Endothelial cell of umbilical vein (primary cell): ENCODE measurements at regions not wholly inside any gene's neighbourhood (a gene's known extent, or its start where the extent isn't known, plus 50 kb on each side); places are given as distances from the start of the nearest gene placed in this dataset.

Experiments used
- CTCF ChIP-seq, 2 donors: IDR thresholded peaks; 1 replicate in 1 of 2; 2 replicates in 1 of 2; pipeline ENCODE4 v1.5.1; 2011; ENCODE audit warnings: low read length in 2 of 2, mild to moderate bottlenecking in 2 of 2, moderate library complexity in 2 of 2, control low read depth in 1 of 2, inconsistent platforms in 1 of 2, low read depth in 1 of 2; ENCODE audit not compliant: insufficient read depth in 1 of 2; ENCODE audit errors: extremely low read depth in 1 of 2
- POLR2A ChIP-seq: IDR thresholded peaks from 2 replicates; pipeline ENCODE4 v1.6.1; 2012; ENCODE audit warnings: low read depth, mild to moderate bottlenecking, control low read depth, low read length

- TF ChIP-seq POLR2A (no peak), CTCF (IDR thresholded peaks at IDR 0.05; ENCODE audit: extremely low read depth in 1 of 2, insufficient read depth in 1 of 2, low read depth in 1 of 2, low read length in 2 of 2) (no peak)
These were observed 215.3 kb downstream of the OPA1 start for GRCh38 chr3:193808317-193808716.
